Thoracic aorta (tissue), 2 donors: ENCODE measurements at regions not wholly inside any gene's neighbourhood (a gene's known extent, or its start where the extent isn't known, plus 50 kb on each side); places are given as distances from the start of the nearest gene placed in this dataset.

ENCODE experiments used
- ATAC-seq: fragments of 150-250 bp; one replicate; pipeline ENCODE4 v1.8.0; 2017; ENCODE audit warnings: low read depth; ENCODE audit not compliant: insufficient number of reproducible peaks, low FRiP score
- DNase-seq: peaks from one replicate; pipeline ENCODE4 v3.0.0-alpha.2; 2020; ENCODE audit warnings: low spot score
- H3K27ac ChIP-seq, 2 donors: fragments of 200-600 bp; sonication (generic); 1 replicate in 1 of 2; 2 replicates in 1 of 2; pipeline ENCODE4 v1.5.1; 2016; ENCODE audit warnings: mild to moderate bottlenecking in 2 of 2, moderate library complexity in 2 of 2
- H3K27me3 ChIP-seq: fragments of 200-600 bp; sonication (generic); replicated peaks from 2 replicates; pipeline ENCODE4 v1.6.0; 2016; ENCODE audit warnings: mild to moderate bottlenecking; ENCODE audit not compliant: insufficient read depth
- H3K36me3 ChIP-seq: fragments of 200-600 bp; sonication (generic); one replicate; pipeline ENCODE4 v1.5.1; 2016
- H3K4me1 ChIP-seq, 2 donors: fragments of 200-600 bp; sonication (generic); 1 replicate in 1 of 2; 2 replicates in 1 of 2; pipeline versions ENCODE4 v1.5.1 to v1.6.0; 2016; ENCODE audit warnings: low read depth in 2 of 2, mild to moderate bottlenecking in 1 of 2; ENCODE audit not compliant: control insufficient read depth in 1 of 2
- H3K4me3 ChIP-seq: fragments of 200-600 bp; sonication (generic); 2 replicates; pipeline ENCODE4 v1.5.1; 2016; ENCODE audit warnings: mild to moderate bottlenecking
- H3K9me3 ChIP-seq: fragments of 200-600 bp; sonication (generic); 2 replicates; pipeline ENCODE4 v1.5.1; 2016
- TF ChIP-seq, protein P1 (sequence below): fragments of 200-600 bp; sonication (generic); IDR thresholded peaks from one replicate; pipeline ENCODE4 v1.5.1; 2019; ENCODE audit warnings: antibody characterized with exemption

DNA sequence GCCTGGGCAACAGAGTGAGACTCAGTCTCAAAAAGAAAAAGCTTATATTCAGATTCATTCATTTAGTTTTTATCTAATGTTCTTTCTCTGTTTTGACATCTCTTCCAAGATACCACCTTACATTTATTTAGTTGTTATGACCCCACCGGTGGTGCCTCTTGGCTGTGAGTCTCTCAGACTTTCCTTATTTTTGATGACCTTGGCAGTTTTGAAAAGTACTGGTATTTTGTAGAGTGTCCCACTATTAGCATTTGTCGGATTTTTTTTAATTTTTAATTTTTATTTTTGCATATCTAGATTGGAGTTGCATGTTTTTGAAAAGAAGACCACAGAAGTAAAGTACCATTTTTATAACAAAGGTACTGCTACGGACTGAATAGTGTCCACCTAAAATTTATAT lies 351.7 kb upstream of the KYNU start:
- no peaks in the 10 kb centered on the region for H3K4me1 ChIP-seq
- H3K27ac ChIP-seq, result no peak overlapping the region
- TF ChIP-seq, protein P1, sequence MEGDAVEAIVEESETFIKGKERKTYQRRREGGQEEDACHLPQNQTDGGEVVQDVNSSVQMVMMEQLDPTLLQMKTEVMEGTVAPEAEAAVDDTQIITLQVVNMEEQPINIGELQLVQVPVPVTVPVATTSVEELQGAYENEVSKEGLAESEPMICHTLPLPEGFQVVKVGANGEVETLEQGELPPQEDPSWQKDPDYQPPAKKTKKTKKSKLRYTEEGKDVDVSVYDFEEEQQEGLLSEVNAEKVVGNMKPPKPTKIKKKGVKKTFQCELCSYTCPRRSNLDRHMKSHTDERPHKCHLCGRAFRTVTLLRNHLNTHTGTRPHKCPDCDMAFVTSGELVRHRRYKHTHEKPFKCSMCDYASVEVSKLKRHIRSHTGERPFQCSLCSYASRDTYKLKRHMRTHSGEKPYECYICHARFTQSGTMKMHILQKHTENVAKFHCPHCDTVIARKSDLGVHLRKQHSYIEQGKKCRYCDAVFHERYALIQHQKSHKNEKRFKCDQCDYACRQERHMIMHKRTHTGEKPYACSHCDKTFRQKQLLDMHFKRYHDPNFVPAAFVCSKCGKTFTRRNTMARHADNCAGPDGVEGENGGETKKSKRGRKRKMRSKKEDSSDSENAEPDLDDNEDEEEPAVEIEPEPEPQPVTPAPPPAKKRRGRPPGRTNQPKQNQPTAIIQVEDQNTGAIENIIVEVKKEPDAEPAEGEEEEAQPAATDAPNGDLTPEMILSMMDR, result no peak
- H3K27me3 ChIP-seq, result no peaks in the 10 kb centered on the region
- no peaks in the 10 kb centered on the region for H3K36me3 ChIP-seq
- H3K4me3 ChIP-seq, result no peak overlapping the region
- no peaks in the 10 kb centered on the region for H3K9me3 ChIP-seq
- ATAC-seq, result no peak
- no peak for DNase-seq

DNA sequence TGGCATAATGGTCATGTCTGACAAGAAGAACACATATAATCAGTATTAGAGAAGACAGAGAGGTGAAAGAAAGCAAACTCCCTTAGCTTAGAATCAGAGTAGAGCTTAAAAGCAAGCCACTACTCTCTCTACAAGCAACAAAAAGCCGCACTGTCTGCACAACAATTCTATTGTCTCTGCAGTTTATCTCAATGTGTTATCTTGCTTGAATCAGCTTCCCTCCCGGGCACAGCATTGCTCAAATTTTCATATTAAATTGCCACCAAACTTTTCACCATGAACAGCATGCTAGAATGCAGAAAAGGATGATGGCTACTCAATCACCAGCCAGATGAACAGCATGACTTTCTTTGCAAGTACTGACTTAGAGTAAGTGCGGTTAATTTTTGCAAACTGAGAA lies 356.0 kb upstream of the KYNU start:
- DNase-seq (no peak), ATAC-seq (no peak)
- Histone ChIP-seq H3K9me3 (no peaks in the 10 kb centered on the region), H3K4me3 (no peak overlapping the region), H3K27me3 (no peaks in the 10 kb centered on the region), H3K4me1 (no peaks in the 10 kb centered on the region), H3K27ac (no peak overlapping the region), H3K36me3 (no peaks in the 10 kb centered on the region)
- TF ChIP-seq, protein P1, result no peak

DNA sequence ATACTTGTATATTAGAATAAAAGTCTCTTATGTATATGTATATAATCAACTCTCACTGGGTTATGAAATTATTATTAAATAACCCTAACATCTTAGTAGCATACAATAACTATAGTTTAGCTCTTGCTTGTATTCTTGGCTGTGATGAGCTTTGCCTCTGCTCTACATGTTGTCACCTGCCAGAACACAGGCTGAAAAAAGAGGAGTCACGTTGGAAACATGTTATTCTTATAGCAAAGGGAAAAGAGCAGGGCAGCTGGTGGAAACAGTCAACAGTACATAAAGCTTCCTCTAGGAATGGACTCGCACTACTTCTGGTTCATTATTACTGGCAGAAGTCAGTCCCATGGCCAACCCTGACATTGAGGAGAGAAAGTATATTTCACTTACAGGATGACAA lies 362.0 kb upstream of the KYNU start:
- Histone ChIP-seq H3K27me3 (no peaks in the 10 kb centered on the region), H3K9me3 (no peaks in the 10 kb centered on the region), H3K36me3 (no peaks in the 10 kb centered on the region), H3K4me3 (no peak overlapping the region), H3K4me1 (no peaks in the 10 kb centered on the region), H3K27ac (no peak overlapping the region)
- no peak for ATAC-seq
- TF ChIP-seq, protein P1, result no peak
- DNase-seq, result no peak

DNA sequence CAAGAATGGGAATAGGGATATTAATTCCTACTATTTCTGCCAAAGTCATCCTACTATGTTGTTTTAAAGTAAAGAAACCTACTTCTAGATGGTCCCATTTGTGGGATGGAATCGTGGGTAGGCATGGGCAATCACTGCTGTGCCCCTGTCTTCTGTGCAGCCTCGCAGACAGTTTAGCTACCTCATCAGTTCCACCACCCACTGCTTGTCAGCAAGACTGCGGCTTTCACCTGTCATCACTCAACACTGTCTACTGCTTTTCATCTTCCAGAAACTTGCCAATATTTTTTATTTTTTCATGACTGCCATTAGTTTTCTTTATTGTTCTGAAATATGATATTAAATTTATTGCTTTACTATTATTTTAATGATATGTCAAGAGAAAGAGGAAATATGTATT lies 368.1 kb upstream of the KYNU start:
- TF ChIP-seq, protein P1, result no peak
- Histone ChIP-seq H3K9me3 (no peaks in the 10 kb centered on the region), H3K27me3 (no peaks in the 10 kb centered on the region), H3K36me3 (no peaks in the 10 kb centered on the region), H3K4me3 (no peak overlapping the region), H3K27ac (no peak overlapping the region), H3K4me1 (no peaks in the 10 kb centered on the region)
- ATAC-seq, result no peak
- DNase-seq, result no peak

DNA sequence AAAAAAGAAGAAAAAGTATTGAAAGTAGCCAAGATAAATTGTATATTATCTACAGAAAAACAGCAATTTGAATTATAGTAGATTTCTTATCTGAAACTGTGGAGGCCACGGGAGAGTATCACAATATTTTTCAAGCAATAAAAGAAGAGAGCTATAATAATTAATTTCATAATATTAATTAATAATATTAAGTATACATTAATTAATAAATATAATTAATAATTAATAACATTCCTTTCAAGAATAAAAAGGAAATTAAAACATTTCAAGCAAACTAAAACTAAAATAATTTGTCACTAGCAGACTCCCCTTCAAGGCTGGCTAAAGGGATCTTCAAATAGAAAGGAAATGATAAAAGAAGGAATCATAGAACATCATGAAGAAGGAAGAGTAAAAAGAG lies 372.7 kb upstream of the KYNU start:
- no peaks in the 10 kb centered on the region for H3K9me3 ChIP-seq
- no peak for DNase-seq
- H3K27me3 ChIP-seq, result no peaks in the 10 kb centered on the region
- TF ChIP-seq, protein P1, result no peak
- H3K4me1 ChIP-seq, result no peaks in the 10 kb centered on the region
- H3K27ac ChIP-seq, result no peak overlapping the region
- H3K4me3 ChIP-seq, result no peak overlapping the region
- ATAC-seq, result no peak
- H3K36me3 ChIP-seq, result no peaks in the 10 kb centered on the region
